HG02678 (cell line): ENCODE measurements at regions not wholly inside any gene's neighbourhood (a gene's known extent, or its start where the extent isn't known, plus 50 kb on each side); places are given as distances from the start of the nearest gene placed in this dataset.
"Not testable (repeated sequence)": the region's sequence is repeated elsewhere in the genome, so short reads cannot be mapped to it uniquely, and the experiment has no call there.

Experiments
- ATAC-seq: cut with Tn5 transposase; IDR thresholded peaks from one replicate; pipeline ENCODE4 v1.9.1; 2021; ENCODE audit warnings: mild to moderate bottlenecking, moderate library complexity; ENCODE audit not compliant: unreplicated experiment

DNA sequence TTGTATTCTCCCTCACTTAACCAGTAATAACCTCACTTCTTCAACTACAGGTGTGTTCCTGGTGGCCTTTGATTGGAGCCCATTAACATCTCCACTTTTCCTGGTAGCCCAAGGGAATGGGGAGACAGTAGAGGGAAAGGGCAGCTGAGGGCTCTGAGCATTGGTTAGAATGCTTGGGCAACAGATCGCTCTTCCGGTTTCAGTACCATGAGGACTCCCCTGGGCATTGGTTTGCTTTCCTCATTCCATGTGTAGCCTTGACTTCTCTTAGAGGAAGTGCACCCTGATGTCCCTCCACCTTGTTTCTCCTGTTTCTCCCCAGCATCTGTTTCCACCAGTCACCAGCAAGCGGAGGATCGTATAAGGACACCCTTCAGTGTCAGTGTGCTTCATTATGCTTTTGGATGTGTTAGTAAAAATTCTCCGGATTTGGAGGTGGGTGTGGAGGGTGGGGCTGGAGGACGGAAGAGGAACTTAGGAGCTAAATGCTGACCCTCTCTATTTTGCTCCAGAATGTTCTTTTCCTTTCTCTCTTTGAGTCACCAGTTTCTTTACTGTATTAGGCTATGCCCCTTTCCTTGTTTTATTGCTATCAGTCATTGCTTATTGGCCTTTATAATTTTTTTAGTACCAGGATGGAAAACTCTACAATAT lies 50.6 kb upstream of the ZNG1B start:
- not testable (repeated sequence) for ATAC-seq

DNA sequence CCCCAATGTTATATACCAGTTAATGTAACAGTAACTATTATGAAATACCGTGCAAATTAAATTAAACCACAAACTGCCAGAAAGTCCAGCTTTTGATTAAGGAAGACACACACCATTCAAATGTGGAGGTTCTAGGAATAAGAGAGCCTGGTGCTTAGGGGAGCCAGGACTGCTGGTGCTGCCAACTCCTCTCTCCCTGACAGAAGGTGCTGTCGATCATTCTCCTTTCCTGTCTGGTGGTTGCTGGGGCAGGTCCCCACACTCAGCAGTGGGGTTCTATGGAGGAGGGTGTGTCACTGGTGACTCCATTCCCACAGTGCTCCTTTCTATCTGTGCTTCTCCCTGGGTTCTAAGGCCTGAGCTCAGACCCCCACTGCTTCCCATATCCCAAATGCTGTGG lies 57.9 kb upstream of the ZNG1B start:
- ATAC-seq = not testable (repeated sequence)

GRCh38 chr2:113376913-113377445 lies 60.5 kb upstream of the ZNG1B start:
- peak; percentile 78 for ATAC-seq

GRCh38 chr2:113376253-113376912 lies 61.1 kb upstream of the ZNG1B start:
- ATAC-seq = peak; percentile 37

GRCh38 chr2:113374857-113375256 lies 62.6 kb upstream of the ZNG1B start:
- ATAC-seq = not testable (repeated sequence)

- ATAC-seq = not testable (repeated sequence)
Measured at GRCh38 chr2:113372258-113372834, 65.1 kb upstream of the ZNG1B start.

DNA sequence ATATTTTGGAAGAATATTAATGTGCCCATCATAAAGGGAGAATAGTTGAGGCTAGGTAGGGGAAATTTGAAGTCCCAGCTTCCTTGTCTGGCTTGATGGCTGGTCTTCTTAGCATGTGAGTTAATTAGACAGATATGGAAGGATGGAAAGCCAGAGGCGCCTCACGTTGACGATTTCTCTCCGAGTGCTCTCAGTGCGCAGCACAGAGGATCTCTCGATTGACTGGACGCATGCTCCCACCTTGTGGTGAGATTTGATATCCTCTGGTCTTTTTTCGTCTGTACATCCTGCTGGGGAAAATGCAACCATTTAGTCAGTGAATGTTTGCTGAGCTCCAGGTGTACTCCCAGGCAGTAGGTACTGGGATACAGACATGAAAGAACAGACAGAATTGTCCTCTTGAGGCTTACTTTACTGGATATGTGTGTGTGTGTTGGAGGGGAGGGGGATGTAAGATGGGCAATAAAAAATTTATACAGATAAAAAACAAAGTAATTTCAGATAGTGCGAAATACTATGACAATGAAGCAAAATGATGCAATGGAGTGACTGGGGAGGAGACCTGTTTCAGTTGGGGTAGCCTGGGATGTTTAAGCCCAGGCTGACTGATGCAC lies 66.9 kb upstream of the ZNG1B start:
- ATAC-seq = peak; percentile 57

GRCh38 chr2:113370030-113370429 lies 67.5 kb upstream of the ZNG1B start:
- ATAC-seq = no peak

DNA sequence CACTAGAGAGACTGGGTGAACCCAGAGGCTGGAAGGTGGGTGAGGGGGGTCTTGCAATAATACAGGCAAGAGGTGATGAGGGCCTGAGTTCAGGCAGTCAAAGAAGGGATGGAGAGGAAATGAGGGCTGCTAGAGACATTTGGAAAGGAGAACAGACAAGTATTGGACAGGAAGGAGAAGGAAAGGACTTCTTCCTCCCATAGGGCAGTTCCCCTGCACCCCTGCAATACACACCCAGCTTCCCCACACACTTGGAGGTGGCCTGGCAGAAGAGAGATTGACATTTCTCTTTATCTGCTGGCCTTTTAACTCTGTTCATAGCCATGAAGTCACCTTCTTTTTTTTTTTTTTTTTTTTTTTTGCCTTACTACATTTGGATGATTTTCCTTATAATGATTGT lies 68.9 kb upstream of the ZNG1B start:
- not testable (repeated sequence) for ATAC-seq

DNA sequence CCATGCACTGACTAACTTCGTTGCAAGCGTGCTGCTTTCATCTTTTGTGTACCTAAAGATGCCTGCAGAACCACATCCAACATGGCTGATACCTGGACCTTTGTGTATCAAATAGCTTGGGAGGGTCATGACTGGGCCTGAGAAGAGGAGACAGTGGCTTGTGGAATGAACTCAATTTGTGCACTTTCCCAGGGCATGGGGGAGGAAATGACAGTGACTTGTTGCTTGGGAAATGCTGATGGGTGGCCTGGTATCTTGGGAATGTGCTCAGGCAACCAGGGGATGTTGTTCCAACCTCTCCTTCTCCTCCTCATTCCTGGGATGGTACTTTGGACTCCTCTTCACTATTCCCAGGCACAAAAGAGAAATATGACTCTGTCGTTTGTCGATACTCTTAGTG lies 70.7 kb upstream of the ZNG1B start:
- ATAC-seq = not testable (repeated sequence)

DNA sequence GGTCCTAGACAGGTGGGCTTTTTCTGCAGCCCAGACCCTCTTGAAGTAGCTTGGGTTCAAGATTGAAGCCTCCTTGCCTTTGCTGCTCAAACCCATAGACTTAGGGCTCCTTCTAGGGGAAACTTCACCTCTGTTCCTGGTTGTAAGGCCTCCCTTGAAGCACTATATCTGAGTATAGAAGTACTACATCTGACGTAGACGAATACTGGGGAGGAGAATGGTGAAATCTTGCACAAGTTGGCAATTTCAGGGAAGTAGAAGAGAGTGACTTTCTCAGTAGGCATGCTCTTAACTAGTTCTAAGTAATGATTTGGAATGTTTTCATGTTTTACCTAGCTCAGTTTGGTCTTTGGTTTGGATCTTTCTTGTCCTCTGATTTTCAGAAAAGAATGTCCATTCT lies 71.7 kb upstream of the ZNG1B start:
- not testable (repeated sequence) for ATAC-seq

DNA sequence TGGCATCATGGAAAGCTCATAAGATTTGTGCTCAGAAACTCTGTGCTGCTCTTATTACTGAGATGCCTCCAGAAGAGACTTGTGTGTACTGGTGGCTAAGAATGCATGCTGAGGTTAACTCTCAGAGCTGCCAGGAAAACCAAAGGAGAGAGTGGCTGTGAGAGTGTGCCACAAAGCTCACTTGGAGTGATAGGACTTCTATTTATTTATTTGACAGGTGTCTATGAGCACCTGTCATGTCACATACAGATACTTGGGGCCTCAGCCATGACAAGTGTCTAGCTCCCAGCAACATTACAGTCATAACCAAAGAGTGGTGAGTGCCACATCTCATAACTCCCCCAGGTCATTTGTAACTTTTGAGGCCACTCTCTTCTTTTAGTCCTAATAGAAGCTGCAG lies 72.2 kb upstream of the ZNG1B start:
- ATAC-seq = not testable (repeated sequence)

- no peak for ATAC-seq
Measured at GRCh38 chr2:113361051-113361450, 76.4 kb upstream of the ZNG1B start.

- ATAC-seq = no peak
Measured at GRCh38 chr2:113357071-113357470, 78.3 kb upstream of the PAX8 start.

DNA sequence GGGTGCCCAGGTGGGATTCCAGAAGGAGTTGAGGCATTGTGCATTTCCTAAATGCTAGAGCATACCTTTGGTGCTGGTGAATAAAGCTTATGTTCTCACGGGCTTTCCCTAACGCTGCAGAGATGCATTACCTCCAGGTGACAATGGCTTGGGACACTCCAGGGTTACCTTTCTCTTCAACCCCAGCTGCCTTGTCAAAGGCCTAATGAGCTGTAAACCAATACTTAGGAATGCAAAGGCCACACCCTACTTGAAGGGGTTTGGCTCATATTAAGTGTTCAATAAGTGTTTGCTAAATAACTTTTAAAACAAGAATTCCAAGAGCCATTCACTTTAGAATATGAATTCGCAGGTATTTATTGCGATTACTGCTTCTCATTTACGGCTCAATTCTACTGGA lies 77.6 kb upstream of the PAX8 start:
- ATAC-seq = not testable (repeated sequence)

- not testable (repeated sequence) for ATAC-seq
Measured at GRCh38 chr2:113355339-113356015, 76.8 kb upstream of the PAX8 start.

DNA sequence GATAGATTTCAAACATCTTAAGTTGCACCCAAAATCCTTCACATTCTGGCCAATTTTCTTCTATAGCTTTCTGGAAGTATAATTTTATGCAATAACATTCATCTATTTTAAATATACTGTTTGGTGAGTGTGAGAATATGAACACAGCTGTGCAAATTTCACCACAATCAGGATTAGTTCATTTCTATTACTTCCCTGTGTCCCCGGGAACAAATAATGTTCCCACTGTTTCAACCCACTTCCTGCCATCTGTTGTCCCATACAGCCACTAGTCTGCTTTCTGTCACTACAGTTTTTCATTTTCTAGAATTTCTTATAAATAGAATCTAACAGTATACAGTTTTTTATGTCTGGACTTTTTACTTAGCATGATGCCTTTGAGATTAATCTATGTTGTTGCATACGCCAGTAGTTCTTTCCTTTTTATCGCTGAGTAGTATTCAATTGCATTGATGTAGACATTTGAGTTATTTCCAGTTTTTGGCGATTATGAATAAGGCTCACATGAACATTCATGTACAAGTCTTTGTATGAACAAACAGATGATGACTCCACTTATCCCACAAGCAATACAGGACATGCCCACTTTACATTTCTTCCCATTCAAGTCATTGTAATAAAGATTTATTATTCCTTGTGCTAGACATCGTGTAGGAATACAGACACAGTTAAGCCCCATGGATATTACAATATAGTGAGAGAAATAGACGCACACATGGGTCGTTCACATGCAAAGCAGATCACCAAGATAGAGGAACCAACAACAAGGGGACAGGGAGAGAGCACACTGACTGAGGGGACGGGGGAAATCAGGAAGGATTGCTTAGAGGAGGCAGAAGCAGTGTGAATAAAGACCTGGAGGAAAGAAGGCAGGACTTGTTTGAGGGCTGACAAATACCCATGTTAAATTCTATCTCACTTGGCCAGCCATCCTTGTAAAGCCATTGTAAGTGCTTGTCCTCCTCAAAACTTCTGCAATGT lies 72.9 kb upstream of the PAX8 start:
- ATAC-seq = no peak

- ATAC-seq = not testable (repeated sequence)
Measured at GRCh38 chr2:113343800-113344199, 65.1 kb upstream of the PAX8 start.

GRCh38 chr2:113342650-113343049 lies 63.9 kb upstream of the PAX8 start:
- ATAC-seq = no peak

DNA sequence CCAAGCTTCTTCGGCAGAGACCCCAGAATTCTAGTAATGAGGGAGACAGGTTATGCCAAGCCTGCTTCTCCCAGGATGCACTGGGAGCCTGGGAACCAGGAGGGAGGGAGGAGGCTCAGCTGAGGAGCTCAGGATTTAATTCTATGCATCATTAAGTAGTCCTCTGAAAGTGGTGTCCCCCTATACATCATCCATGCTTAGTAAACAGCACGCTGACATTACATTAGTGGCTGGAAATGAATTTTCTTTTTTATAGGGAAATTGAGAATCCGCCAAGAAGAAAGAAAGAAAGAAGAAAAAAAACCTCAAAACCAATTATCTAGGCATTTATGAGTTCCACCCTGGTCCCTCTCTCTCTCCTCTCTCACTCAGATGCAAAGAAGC lies 63.1 kb upstream of the PAX8 start:
- not testable (repeated sequence) for ATAC-seq
